ENCODE measurements at regions not wholly inside any gene's neighbourhood (a gene's known extent, or its start where the extent isn't known, plus 50 kb on each side); places are given as distances from the start of the nearest gene placed in this dataset.
"Not testable (repeated sequence)": the region's sequence is repeated elsewhere in the genome, so short reads cannot be mapped to it uniquely, and the experiment has no call there.

DNA sequence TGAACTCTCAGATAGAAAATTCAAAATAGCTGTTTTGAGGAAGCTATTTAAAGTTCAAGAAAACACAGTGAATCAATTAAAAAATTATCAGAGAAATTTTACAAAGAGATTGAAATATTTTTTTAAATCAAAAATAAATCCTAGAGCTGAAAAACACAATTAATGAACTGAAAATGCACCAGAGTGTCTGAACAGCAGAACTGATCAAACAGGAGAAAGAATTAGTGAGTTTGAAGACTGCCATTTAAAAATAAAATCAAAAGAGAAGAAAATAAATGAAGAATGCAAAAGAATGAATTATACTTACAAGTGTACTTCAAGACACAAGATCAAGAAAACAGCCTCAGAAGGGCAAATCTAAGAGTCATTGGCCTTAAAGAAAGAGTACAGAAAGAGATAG lies 1000.2 kb upstream of the ATXN8OS start:
- Mint-ChIP-seq H3K4me1 (ENCODE audit: low read depth) (no peaks in the 10 kb centered on the region), H3K27ac (no peak overlapping the region), H3K36me3 (ENCODE audit: low read depth) (no peaks in the 10 kb centered on the region), H3K9me3 (ENCODE audit: insufficient read depth) (peaks cover 32% of the 10 kb centered on the region), H3K27me3 (ENCODE audit: low read depth) (no peaks in the 10 kb centered on the region), H3K4me3 (no peak overlapping the region)
- ChIA-PET POLR2A (no interaction called here), CTCF (no interaction called here)
- ATAC-seq = no peak
- no peak for DNase-seq

DNA sequence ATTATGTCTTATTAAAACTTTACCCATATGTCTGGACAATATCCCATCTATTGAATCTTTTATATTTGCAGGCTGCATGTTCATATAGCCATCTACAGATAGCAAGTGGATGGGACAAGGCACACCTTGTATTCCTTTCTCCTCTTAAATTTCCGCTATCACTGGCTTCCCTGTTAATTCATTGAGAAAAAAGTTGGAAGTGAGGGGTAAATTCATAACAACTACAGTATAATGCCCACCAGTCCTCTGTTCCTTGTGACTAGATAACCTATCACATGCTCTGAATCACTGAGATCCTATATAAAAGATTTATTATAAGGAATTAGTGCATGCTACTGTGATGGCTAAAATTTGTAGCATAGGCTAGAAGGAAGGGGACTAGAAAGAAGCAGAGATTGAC lies 1005.8 kb upstream of the ATXN8OS start:
- H3K27ac Mint-ChIP-seq = no peak overlapping the region
- no peaks in the 10 kb centered on the region for H3K36me3 Mint-ChIP-seq (ENCODE audit: low read depth)
- ATAC-seq (no peak), DNase-seq (no peak)
- H3K27me3 Mint-ChIP-seq (ENCODE audit: low read depth) = no peaks in the 10 kb centered on the region
- POLR2A ChIA-PET = no interaction called here
- CTCF ChIA-PET = no interaction called here
- H3K9me3 Mint-ChIP-seq (ENCODE audit: insufficient read depth) = peaks cover 18% of the 10 kb centered on the region
- H3K4me3 Mint-ChIP-seq = no peak overlapping the region
- H3K4me1 Mint-ChIP-seq (ENCODE audit: low read depth) = no peaks in the 10 kb centered on the region

DNA sequence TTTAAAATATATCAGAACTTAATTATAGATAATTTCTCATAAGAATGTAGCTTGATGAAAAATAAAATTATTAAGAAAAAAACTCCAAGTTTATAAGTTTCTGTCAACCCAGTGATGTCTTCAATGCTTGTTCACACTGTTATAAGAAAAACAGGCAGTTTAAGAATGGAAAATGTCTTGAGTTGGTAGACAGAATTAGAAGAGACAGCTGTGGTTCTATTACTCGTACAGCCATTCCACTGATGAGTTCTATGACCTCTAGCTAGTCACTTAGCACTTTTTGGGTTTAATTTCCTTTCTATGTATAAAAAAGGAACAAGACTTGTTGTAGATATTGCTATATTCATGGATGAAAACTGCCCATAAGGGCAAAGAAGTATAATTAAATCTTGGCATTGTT lies 1013.1 kb upstream of the ATXN8OS start:
- H3K4me3 Mint-ChIP-seq = no peak overlapping the region
- peaks cover 9% of the 10 kb centered on the region for H3K9me3 Mint-ChIP-seq (ENCODE audit: insufficient read depth)
- CTCF ChIA-PET = no interaction called here
- H3K36me3 Mint-ChIP-seq (ENCODE audit: low read depth) = no peaks in the 10 kb centered on the region
- H3K27me3 Mint-ChIP-seq (ENCODE audit: low read depth) = no peaks in the 10 kb centered on the region
- POLR2A ChIA-PET = no interaction called here
- no peak for ATAC-seq
- no peak overlapping the region for H3K27ac Mint-ChIP-seq
- no peak for DNase-seq
- no peaks in the 10 kb centered on the region for H3K4me1 Mint-ChIP-seq (ENCODE audit: low read depth)

DNA sequence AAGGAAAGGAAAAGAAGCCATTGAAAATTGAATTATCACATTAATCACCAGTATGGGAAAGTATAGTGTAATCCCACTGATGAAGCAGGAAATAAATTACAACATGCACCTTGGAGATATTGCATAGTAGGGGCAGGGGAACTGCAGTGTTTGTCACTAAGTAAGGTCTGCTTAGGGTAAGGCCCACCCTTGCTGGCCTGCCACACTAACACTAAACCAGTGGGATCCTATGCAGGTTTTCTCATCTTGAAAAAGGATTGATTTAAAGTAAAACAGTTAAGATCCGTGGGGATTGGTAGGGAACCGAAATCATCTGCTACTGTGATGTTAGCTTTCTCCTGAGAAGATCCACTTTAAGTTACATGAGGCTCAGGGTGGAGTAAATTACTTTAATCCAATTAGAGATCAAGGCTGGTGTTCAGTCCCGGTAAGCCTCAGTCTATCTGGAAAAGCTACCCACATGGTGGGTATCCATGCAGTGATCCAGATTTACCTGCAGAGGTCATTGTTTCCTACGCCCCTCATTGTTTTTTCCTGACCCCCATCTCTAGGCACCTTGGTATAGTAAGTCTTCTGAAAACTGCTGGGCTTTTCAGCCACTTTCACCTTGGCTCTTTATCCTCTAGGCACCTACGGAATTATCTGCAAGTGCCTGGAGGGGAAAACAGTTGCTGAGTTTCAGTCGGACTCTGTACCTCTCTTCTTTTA lies 1014.9 kb upstream of the ATXN8OS start:
- H3K4me3 Mint-ChIP-seq = no peak overlapping the region
- no peak for DNase-seq
- ChIA-PET CTCF (no interaction called here), POLR2A (no interaction called here)
- no peaks in the 10 kb centered on the region for H3K27me3 Mint-ChIP-seq (ENCODE audit: low read depth)
- no peak overlapping the region for H3K27ac Mint-ChIP-seq
- no peaks in the 10 kb centered on the region for H3K36me3 Mint-ChIP-seq (ENCODE audit: low read depth)
- peaks cover 16% of the 10 kb centered on the region for H3K9me3 Mint-ChIP-seq (ENCODE audit: insufficient read depth)
- ATAC-seq = no peak
- H3K4me1 Mint-ChIP-seq (ENCODE audit: low read depth) = no peaks in the 10 kb centered on the region

DNA sequence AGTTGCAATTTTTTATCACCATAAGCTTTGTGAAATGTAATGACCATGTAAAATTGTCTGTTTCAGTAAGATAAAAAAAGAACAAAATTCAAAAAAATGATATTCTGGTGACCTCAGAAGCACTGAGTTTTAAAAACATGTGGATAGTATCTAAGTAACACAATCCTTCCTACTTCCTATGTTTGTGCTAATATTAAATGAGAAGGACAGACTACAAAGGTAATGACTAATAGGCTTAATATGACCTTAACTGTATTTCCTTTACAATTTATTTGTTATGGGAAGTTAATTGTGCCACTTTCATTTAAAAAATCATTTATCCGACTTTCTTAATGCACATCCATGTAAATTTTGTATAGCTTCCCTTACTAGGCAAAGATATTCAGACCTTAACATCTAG lies 1030.4 kb upstream of the ATXN8OS start:
- no peaks in the 10 kb centered on the region for H3K36me3 Mint-ChIP-seq (ENCODE audit: low read depth)
- ATAC-seq (no peak), DNase-seq (no peak)
- no peak overlapping the region for H3K27ac Mint-ChIP-seq
- H3K27me3 Mint-ChIP-seq (ENCODE audit: low read depth) = no peaks in the 10 kb centered on the region
- H3K9me3 Mint-ChIP-seq (ENCODE audit: insufficient read depth) = peaks cover 32% of the 10 kb centered on the region
- H3K4me1 Mint-ChIP-seq (ENCODE audit: low read depth) = no peaks in the 10 kb centered on the region
- ChIA-PET POLR2A (no interaction called here), CTCF (no interaction called here)
- no peak overlapping the region for H3K4me3 Mint-ChIP-seq

DNA sequence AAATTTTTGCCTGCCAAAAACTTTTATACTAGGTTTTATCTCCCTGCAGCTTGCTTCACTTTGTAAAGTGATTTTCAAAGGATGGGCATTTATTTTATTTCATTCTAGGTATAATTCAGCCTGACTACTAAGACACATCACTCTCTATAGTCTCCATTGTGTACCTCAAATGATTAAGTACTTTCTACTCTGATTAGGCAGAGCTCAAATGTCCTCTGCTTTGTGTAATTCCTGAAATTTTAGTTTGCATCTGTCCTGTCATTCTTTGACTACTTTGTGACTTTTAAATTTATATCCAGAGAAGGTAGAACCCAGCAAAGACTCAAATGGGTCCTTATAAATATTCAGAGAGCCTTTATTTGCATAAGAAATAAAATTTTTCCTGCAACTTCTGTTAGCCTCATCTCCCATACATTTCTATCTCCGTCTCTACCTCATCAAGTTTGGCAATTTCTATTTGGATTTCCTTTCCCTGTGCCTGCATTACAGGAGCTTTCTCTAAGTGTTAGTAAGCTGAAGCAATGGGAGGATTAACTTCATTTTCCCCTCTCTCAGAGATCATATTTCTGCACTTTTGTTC lies 1038.0 kb upstream of the ATXN8OS start:
- DNase-seq = no peak
- Mint-ChIP-seq H3K27me3 (ENCODE audit: low read depth) (no peaks in the 10 kb centered on the region), H3K4me3 (no peak overlapping the region), H3K27ac (no peak overlapping the region), H3K36me3 (ENCODE audit: low read depth) (no peaks in the 10 kb centered on the region), H3K4me1 (ENCODE audit: low read depth) (no peaks in the 10 kb centered on the region), H3K9me3 (ENCODE audit: insufficient read depth) (peaks cover 22% of the 10 kb centered on the region)
- ATAC-seq = no peak
- ChIA-PET POLR2A (no interaction called here), CTCF (no interaction called here)

DNA sequence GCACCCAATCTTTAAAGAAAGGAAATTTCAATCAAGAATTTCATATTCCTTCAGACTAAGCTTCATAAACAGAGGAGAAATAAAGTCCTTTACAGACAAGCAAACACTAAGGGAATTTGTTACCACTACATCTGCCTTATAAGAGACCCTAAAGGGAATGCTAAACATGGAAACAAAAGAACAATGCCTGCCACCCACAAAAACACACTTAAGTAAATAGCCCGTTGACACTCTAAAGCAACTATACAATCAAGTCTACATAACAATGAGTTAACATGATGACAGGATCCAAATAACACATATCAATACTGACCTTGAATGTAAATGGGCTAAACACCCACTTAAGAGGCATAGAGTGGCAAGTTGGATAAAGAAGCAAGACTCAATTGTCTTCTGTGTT lies 1056.9 kb upstream of the ATXN8OS start:
- CTCF ChIA-PET = no interaction called here
- DNase-seq = no peak
- no peaks in the 10 kb centered on the region for H3K27me3 Mint-ChIP-seq (ENCODE audit: low read depth)
- POLR2A ChIA-PET = no interaction called here
- H3K4me3 Mint-ChIP-seq = no peak overlapping the region
- H3K27ac Mint-ChIP-seq = no peak overlapping the region
- H3K9me3 Mint-ChIP-seq (ENCODE audit: insufficient read depth) = peaks cover 23% of the 10 kb centered on the region
- no peaks in the 10 kb centered on the region for H3K4me1 Mint-ChIP-seq (ENCODE audit: low read depth)
- no peaks in the 10 kb centered on the region for H3K36me3 Mint-ChIP-seq (ENCODE audit: low read depth)
- no peak for ATAC-seq

DNA sequence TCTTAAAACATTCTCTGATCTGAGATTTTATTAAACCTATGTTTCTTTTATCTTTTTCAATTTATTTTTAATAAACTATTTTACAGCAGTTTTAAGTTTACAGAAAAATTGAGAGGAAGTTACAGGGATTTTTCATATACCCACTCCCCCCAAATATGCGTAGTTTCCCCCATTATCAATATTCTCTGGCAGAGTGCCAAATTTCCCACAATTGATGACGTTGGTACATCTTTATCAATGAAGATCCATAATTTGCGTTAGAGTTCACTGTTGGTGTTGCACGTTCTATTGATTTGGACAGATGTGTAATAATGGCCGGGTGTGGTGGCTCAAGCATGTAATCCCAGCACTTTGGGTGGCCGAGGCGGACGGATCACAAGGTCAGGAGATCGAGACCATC lies 1063.0 kb upstream of the ATXN8OS start:
- no peaks in the 10 kb centered on the region for H3K27me3 Mint-ChIP-seq (ENCODE audit: low read depth)
- POLR2A ChIA-PET = no interaction called here
- no peaks in the 10 kb centered on the region for H3K4me1 Mint-ChIP-seq (ENCODE audit: low read depth)
- no peaks in the 10 kb centered on the region for H3K36me3 Mint-ChIP-seq (ENCODE audit: low read depth)
- no peak overlapping the region for H3K4me3 Mint-ChIP-seq
- peaks cover 12% of the 10 kb centered on the region for H3K9me3 Mint-ChIP-seq (ENCODE audit: insufficient read depth)
- DNase-seq (no peak), ATAC-seq (no peak)
- CTCF ChIA-PET = no interaction called here
- no peak overlapping the region for H3K27ac Mint-ChIP-seq

DNA sequence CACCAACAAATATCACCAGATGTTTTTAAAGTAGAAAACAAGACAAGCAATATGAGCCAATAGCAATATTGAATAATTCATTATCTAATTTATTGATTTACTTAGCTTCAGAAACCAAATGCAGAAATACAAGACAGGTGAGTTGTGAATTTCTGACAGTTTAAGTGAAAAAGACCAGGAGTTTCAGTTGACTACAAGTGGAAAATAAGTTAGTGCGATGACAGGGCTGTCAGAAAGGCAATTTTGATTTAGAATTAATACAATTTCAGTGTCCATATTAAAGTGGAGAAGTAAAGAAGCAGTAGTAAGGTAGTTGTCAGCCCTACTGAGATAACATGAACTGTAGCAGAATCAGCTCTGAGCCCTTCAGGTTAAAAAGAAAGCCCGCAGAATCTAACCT lies 1066.7 kb upstream of the ATXN8OS start:
- Mint-ChIP-seq H3K4me3 (no peak overlapping the region), H3K4me1 (ENCODE audit: low read depth) (no peaks in the 10 kb centered on the region), H3K27me3 (ENCODE audit: low read depth) (no peaks in the 10 kb centered on the region), H3K9me3 (ENCODE audit: insufficient read depth) (peaks cover 20% of the 10 kb centered on the region), H3K27ac (no peak overlapping the region), H3K36me3 (ENCODE audit: low read depth) (no peaks in the 10 kb centered on the region)
- DNase-seq = no peak
- POLR2A ChIA-PET = no interaction called here
- CTCF ChIA-PET = no interaction called here
- ATAC-seq = no peak

DNA sequence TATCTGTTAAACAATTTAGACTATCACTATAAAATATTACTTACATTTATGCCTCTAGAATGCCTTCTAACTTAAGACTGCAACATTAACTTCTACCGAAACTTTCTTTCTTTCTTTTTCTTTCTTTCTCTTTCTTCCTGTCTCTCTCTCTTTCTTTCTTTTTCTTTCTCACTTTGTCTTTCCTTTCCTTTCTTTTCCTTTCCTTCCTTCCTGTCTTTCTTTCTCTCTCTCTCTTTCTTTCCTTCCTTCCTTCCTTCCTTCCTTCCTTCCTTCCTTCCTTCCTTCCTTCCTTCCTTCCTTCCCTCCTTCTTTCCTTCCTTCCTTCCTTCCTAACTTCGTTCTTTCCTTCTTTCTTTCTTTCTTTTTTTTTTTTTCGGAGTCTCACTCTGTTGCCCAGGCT lies 1071.9 kb upstream of the ATXN8OS start:
- no peak for DNase-seq
- no peaks in the 10 kb centered on the region for H3K4me1 Mint-ChIP-seq (ENCODE audit: low read depth)
- H3K4me3 Mint-ChIP-seq = no peak overlapping the region
- peaks cover 12% of the 10 kb centered on the region for H3K9me3 Mint-ChIP-seq (ENCODE audit: insufficient read depth)
- CTCF ChIA-PET = no interaction called here
- H3K36me3 Mint-ChIP-seq (ENCODE audit: low read depth) = no peaks in the 10 kb centered on the region
- POLR2A ChIA-PET = no interaction called here
- no peaks in the 10 kb centered on the region for H3K27me3 Mint-ChIP-seq (ENCODE audit: low read depth)
- ATAC-seq = no peak
- H3K27ac Mint-ChIP-seq = no peak overlapping the region

DNA sequence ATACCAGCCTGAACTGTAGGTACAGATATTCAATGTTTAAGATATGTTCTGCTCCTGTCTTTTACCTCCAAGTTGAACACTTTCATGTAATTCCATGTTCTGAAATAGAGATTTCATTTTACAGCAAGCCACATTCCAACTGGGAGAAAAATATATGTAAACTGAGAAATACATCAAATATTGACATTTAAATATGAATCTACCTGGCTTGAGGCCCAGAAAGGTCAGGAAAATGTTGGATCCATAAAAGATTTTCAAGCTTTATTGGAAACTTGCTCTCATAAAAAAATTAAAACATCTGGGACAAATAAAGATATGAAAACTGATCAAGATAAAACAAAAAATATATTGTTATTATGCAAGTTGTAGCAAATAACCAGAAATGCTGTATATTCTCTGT lies 1078.7 kb upstream of the ATXN8OS start:
- ChIA-PET CTCF (no interaction called here), POLR2A (no interaction called here)
- no peak for ATAC-seq
- Mint-ChIP-seq H3K36me3 (ENCODE audit: low read depth) (no peaks in the 10 kb centered on the region), H3K27ac (no peak overlapping the region), H3K4me3 (no peak overlapping the region), H3K4me1 (ENCODE audit: low read depth) (no peaks in the 10 kb centered on the region), H3K9me3 (ENCODE audit: insufficient read depth) (no peaks in the 10 kb centered on the region), H3K27me3 (ENCODE audit: low read depth) (no peaks in the 10 kb centered on the region)
- DNase-seq = no peak

DNA sequence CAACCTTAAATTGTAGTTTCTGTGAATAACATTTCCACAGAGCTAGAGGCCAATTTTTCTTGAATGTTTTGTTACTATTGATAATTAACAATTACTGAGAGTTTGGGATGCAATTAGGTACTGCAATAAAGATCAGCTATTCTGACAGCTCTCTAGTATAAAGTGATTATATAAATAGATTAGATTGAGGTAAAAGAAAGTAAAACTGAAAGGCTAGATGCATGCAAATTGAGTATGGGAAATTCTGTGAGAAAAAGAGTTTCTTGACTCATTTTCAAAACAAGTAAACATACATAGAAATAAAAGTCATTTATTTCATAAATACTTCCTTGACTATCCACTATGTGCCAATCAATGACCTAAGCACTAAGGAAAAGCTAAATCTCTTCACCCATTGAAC lies 1087.5 kb upstream of the ATXN8OS start:
- ChIA-PET CTCF (no interaction called here), POLR2A (no interaction called here)
- no peak for ATAC-seq
- Mint-ChIP-seq H3K4me3 (no peak overlapping the region), H3K36me3 (ENCODE audit: low read depth) (no peaks in the 10 kb centered on the region), H3K27me3 (ENCODE audit: low read depth) (no peaks in the 10 kb centered on the region), H3K4me1 (ENCODE audit: low read depth) (no peaks in the 10 kb centered on the region), H3K9me3 (ENCODE audit: insufficient read depth) (peaks cover 6% of the 10 kb centered on the region), H3K27ac (no peak overlapping the region)
- DNase-seq = no peak

DNA sequence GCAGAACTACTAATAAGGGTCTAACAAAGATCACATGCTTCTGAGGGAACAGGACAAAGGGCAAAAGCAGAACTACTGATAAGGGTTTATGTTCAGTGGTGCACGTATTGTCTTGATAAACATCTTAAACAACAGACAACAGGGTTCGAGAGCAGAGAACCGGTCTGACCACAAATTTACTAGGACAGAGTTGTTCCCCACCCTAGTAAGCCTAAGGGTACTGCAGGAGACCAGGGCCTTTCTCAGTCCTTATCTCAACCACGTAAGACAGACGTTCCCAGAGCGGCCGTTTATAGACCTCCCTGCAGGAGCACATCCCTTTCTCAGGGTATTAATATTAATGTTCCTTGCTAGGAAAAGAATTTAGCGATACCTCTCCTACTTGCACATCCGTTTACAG lies 1089.5 kb upstream of the ATXN8OS start:
- POLR2A ChIA-PET; DNase-seq; H3K27me3 Mint-ChIP-seq (ENCODE audit: low read depth); H3K27ac Mint-ChIP-seq; H3K9me3 Mint-ChIP-seq (ENCODE audit: insufficient read depth); ATAC-seq; H3K36me3 Mint-ChIP-seq (ENCODE audit: low read depth); H3K4me1 Mint-ChIP-seq (ENCODE audit: low read depth); H3K4me3 Mint-ChIP-seq; CTCF ChIA-PET: not testable (repeated sequence)
